ENCODE measurements at regions not wholly inside any gene's neighbourhood (a gene's known extent, or its start where the extent isn't known, plus 50 kb on each side); places are given as distances from the start of the nearest gene placed in this dataset.
A peak's percentile ranks its signal among the peaks of the same experiment; 100 is the strongest.

- no peaks in the 10 kb centered on the region for H3K4me1 ChIP-seq (ENCODE audit: insufficient read depth, low read length)
- no peak overlapping the region for H3K27ac ChIP-seq (ENCODE audit: low read depth, low read length)
- no peaks in the 10 kb centered on the region for H3K9me3 ChIP-seq (ENCODE audit: low read depth, low read length)
- no peaks in the 10 kb centered on the region for H3K36me3 ChIP-seq (ENCODE audit: insufficient read depth, low read length)
- peaks cover 6% of the 10 kb centered on the region for H3K27me3 ChIP-seq (ENCODE audit: insufficient read depth, low read length)
- peaks cover 2% of the 10 kb centered on the region for H4K20me1 ChIP-seq (ENCODE audit: insufficient read depth, low read length)
- H3K79me2 ChIP-seq (ENCODE audit: insufficient read depth, low read length), result no peaks in the 10 kb centered on the region
- TF ChIP-seq CTCF (IDR thresholded peaks at IDR 0.05; ENCODE audit: extremely low read depth, low read depth, low read length), result no peak
- H3K4me2 ChIP-seq (ENCODE audit: insufficient read depth, low read length), result no peak overlapping the region
- H3K4me3 ChIP-seq (ENCODE audit: insufficient read depth, low read length), result no peak overlapping the region
- H2AFZ ChIP-seq (ENCODE audit: low read length), result no peak overlapping the region
- no peak for DNase-seq (ENCODE audit: insufficient read length, low spot score, missing footprints)
These were observed 123.6 kb upstream of the CRHR1 start for GRCh38 chr17:45660474-45660873.

GRCh38 chr17:45662432-45662831, 121.7 kb upstream of the CRHR1 start:
- no peaks in the 10 kb centered on the region for H3K36me3 ChIP-seq (ENCODE audit: insufficient read depth, low read length)
- no peaks in the 10 kb centered on the region for H3K79me2 ChIP-seq (ENCODE audit: insufficient read depth, low read length)
- no peak overlapping the region for H2AFZ ChIP-seq (ENCODE audit: low read length)
- no peak overlapping the region for H3K27ac ChIP-seq (ENCODE audit: low read depth, low read length)
- H3K4me3 ChIP-seq (ENCODE audit: insufficient read depth, low read length), result no peak overlapping the region
- H3K27me3 ChIP-seq (ENCODE audit: insufficient read depth, low read length), result peaks cover 6% of the 10 kb centered on the region
- no peaks in the 10 kb centered on the region for H3K9me3 ChIP-seq (ENCODE audit: low read depth, low read length)
- DNase-seq (ENCODE audit: insufficient read length, low spot score, missing footprints), result no peak
- TF ChIP-seq CTCF (IDR thresholded peaks at IDR 0.05; ENCODE audit: extremely low read depth, low read depth, low read length), result no peak
- no peaks in the 10 kb centered on the region for H3K4me1 ChIP-seq (ENCODE audit: insufficient read depth, low read length)
- peaks cover 2% of the 10 kb centered on the region for H4K20me1 ChIP-seq (ENCODE audit: insufficient read depth, low read length)
- no peak overlapping the region for H3K4me2 ChIP-seq (ENCODE audit: insufficient read depth, low read length)

- H3K79me2 ChIP-seq (ENCODE audit: insufficient read depth, low read length), result no peaks in the 10 kb centered on the region
- no peaks in the 10 kb centered on the region for H3K9me3 ChIP-seq (ENCODE audit: low read depth, low read length)
- H4K20me1 ChIP-seq (ENCODE audit: insufficient read depth, low read length), result peaks cover 2% of the 10 kb centered on the region
- no peak for TF ChIP-seq CTCF (IDR thresholded peaks at IDR 0.05; ENCODE audit: extremely low read depth, low read depth, low read length)
- no peak overlapping the region for H3K27ac ChIP-seq (ENCODE audit: low read depth, low read length)
- no peak overlapping the region for H2AFZ ChIP-seq (ENCODE audit: low read length)
- H3K36me3 ChIP-seq (ENCODE audit: insufficient read depth, low read length), result no peaks in the 10 kb centered on the region
- no peak overlapping the region for H3K4me3 ChIP-seq (ENCODE audit: insufficient read depth, low read length)
- peak; percentile 36 for DNase-seq (ENCODE audit: insufficient read length, low spot score, missing footprints)
- no peaks in the 10 kb centered on the region for H3K4me1 ChIP-seq (ENCODE audit: insufficient read depth, low read length)
- H3K27me3 ChIP-seq (ENCODE audit: insufficient read depth, low read length), result peaks cover 3% of the 10 kb centered on the region
- no peak overlapping the region for H3K4me2 ChIP-seq (ENCODE audit: insufficient read depth, low read length)
These were observed 120.3 kb upstream of the CRHR1 start for GRCh38 chr17:45663772-45664171.

- TF ChIP-seq CTCF (IDR thresholded peaks at IDR 0.05; ENCODE audit: extremely low read depth, low read depth, low read length), result no peak
- H3K4me1 ChIP-seq (ENCODE audit: insufficient read depth, low read length), result no peaks in the 10 kb centered on the region
- no peak overlapping the region for H3K4me2 ChIP-seq (ENCODE audit: insufficient read depth, low read length)
- H3K79me2 ChIP-seq (ENCODE audit: insufficient read depth, low read length), result no peaks in the 10 kb centered on the region
- H3K27ac ChIP-seq (ENCODE audit: low read depth, low read length), result no peak overlapping the region
- H2AFZ ChIP-seq (ENCODE audit: low read length), result no peak overlapping the region
- H3K4me3 ChIP-seq (ENCODE audit: insufficient read depth, low read length), result no peak overlapping the region
- no peaks in the 10 kb centered on the region for H3K36me3 ChIP-seq (ENCODE audit: insufficient read depth, low read length)
- DNase-seq (ENCODE audit: insufficient read length, low spot score, missing footprints), result peak; percentile 15
- H3K9me3 ChIP-seq (ENCODE audit: low read depth, low read length), result no peaks in the 10 kb centered on the region
- peaks cover 3% of the 10 kb centered on the region for H3K27me3 ChIP-seq (ENCODE audit: insufficient read depth, low read length)
- peaks cover 2% of the 10 kb centered on the region for H4K20me1 ChIP-seq (ENCODE audit: insufficient read depth, low read length)
These were observed 119.2 kb upstream of the CRHR1 start for GRCh38 chr17:45664921-45665320.
